NCI-H2196 treated with DMSO at 0.1 percent for 48 hours (cell line): ENCODE measurements at regions not wholly inside any gene's neighbourhood (a gene's known extent, or its start where the extent isn't known, plus 50 kb on each side); places are given as distances from the start of the nearest gene placed in this dataset.
A peak's percentile ranks its signal among the peaks of the same experiment; 100 is the strongest.
"Not testable (repeated sequence)": the region's sequence is repeated elsewhere in the genome, so short reads cannot be mapped to it uniquely, and the experiment has no call there.

Experiments
- DNase-seq: peaks from one replicate; lab custom pipeline; 2025; ENCODE audit not compliant: unreplicated experiment; lab: John Stamatoyannopoulos, UW

DNA sequence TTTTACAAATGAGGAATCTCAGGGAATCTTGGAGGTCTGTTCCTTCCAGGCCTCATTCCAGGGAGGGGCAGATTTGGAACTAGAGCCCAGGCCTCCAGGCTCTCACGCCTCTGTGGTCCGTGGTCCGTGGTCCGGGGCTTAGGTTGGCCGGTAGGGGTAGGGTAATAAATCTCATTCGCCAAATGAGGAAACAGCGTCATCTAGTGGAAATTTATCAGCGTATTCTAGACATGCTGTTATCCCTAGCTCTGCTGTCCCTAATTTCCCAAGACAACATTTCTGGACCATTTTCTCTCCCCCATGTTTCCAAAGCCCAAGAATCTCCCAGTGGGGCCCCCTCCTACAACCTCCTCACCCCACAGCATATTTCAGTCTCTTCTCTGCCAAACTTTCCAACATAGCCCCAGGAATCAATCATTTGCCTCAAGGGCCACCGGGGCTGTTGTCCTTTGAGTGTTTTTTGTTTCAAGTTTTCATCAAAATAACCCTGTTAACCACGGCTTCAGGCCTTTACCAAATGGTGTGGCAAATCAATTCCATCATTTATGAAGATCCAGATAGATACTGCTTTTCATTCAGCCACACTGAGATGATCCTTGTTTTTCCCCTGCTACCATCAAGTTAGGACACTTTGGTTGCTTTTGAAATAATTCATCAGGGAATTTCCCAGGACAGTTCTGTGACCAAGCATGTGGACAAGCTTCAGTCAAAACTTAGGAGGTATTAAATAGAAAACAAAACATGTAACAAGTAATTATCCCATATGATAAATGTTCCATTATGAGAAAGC lies 126.8 kb downstream of the ALDH8A1 start:
- peak; percentile 71 for DNase-seq

DNA sequence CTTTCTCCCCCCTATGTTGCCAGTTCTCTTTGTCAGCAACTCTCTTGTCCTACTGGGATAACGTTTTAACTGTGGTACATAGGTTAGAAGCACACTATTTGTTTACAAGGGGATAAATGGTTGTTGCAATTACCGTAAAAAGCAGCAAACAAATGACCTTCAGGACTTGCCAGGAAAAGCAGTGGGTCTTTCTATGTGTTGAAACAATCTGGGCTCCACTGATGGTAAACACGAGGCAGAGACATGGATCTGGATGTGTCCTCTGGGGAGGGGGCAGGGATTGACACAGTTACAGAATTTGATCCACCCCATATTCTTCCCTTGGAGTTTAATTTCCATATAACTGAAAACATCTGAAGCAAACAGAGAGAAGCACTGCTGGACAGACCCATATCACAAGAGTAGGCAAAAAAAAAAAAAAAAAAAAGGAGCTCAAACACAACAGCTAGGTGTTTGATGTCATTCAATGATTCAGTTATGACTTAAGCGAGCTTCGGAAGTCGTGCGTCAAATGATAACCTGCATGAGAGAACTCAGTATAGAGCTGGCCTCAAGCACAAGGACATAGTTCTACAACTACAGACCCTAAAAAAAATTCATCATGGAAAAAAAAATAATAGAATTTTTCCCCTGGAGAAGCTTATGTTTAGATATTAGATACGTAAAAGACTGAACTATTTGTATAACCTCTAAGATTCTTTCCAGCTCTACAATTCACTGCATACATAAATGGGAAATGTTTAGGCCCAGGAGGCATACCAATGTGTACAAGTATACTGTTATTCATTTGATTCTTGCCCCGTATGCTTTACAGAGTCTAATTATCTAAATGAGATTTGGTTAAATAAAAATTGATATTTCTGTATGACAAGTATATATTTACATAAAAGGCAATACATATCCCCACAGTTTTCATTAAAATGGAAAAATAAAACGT lies 127.7 kb downstream of the ALDH8A1 start:
- no peak for DNase-seq

DNA sequence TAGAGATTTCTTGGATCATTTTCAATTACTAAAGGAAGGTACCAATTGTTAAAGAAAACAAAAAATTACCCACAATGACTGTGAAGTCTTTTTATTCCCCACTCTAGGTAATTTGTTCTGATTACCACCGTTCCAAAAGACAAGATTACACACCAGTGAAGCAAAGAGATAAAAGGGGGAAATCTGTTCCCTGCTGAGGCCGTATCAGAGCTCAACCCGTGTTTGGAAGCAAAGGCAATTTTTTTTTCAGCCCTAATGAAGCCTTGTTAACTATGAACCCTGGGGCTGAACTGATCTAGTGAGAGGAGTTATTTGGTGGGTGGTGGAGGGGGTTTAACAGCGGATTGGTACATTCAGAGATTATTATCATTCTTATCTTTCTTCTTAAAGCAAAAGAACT lies 128.5 kb downstream of the ALDH8A1 start:
- DNase-seq = no peak

DNA sequence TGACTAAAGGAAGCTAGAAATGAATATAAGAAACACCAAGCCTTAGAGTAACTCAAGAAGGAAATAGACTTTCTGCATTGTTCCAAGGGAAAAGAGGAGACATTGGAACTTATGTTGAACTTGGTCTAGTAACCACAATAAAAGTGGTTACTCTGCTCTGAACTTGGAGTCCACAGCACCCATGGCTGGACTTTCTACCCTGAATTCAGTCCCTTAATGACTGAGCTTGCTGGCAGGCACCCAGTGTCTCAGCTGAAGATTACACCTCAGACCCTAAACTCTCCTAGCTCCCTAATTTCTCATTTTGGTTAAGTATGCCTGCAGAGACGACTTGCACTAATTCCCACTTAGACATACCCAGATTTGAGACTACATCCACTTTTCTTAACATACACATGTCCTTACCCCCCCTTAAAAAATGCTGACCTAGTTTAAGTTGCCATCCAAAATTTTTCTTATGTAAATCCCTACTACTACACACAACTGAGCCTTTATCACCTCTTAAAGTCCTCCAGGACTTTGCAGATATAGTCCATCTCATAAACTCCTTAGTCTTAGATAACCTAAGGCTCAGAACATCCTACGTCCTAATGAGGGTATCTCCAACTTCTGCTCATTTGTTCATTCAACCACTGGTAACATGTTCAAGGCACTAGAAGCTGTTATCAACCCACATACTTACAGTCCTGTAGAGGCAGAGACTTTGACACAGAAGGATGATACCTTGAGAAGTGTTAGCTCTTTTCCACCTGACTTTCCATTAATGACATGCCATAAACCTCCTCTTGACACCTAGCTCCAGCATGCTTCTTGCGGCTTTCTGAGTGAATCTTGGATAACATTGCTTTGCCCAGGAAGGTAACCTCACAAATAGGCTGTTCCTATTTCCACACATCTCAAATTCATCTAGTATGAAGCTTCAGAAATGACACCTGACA lies 129.8 kb downstream of the ALDH8A1 start:
- DNase-seq = no peak

DNA sequence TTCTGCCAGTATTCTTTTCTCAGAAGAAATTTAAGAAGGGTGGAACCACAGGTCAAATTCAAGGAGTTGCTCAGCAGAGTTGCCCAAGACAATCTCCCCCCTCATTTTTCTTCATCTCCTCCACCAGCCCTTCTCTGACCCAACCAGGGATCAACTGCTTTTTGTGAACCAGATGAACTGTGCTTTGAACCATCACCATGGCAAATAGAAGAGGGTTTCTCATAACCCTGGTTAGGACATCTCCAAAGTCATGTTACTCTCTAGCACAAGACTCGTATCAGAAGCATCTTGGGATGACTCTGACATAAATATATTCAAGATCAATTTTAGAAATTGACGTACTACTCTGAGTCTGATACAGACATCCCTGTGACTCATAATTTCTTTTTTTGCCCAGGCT lies 130.7 kb downstream of the ALDH8A1 start:
- DNase-seq = no peak

DNA sequence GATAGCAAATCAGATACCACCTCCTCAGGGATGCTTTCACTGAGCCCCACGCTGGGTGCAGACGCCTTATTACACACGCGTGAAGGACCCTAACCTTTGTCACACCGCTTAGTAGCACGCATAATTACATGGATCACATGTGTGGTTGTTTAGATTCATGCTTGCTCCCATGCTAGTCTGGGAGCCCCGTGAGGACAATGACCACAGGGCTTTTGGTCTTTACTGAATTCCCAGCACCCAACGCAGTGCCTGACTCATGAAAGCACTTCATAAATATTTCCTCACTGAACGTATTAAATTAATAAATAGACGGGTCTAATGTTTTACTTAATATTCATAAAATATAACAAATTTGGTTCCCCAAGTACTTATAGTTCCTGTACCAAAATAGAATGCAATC lies 132.5 kb downstream of the ALDH8A1 start:
- no peak for DNase-seq

DNA sequence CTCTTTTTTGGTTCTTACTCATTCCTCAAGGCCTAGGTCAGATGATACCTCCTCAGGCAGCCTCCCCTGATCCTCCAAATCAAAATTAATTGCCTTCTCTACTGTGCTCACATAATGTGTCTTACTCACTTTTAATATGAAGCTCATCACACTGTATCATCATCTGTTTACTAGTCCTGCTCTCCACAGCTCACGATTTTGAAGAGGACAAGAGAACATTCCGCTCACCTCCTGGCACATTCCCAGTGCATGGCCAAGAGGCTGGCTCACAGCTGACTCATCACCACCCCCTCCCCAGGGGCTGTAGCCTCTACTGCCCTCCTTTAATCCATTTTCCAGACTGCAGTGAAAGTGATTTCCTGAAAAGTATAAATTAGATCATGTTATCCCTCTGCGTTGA lies 133.1 kb downstream of the ALDH8A1 start:
- DNase-seq = no peak

DNA sequence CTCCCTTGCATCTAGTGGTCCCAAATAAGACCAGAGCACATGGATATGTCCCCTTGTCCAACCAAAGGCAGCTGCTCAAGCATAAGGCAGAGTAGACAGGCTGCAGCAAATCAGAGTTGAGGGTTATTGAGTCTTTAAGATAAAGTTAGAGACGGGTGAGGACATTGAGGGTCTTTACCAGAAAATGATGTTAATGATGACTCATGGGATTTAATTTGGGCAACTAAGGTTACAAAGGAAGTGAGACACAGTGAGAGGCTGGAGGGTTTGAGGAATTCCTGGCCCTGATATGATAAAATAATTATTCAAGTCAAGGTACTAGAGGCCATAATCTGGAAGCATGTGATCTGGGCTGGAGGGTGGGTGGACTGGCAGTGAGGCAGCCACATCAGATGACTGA lies 133.6 kb downstream of the ALDH8A1 start:
- DNase-seq = no peak

DNA sequence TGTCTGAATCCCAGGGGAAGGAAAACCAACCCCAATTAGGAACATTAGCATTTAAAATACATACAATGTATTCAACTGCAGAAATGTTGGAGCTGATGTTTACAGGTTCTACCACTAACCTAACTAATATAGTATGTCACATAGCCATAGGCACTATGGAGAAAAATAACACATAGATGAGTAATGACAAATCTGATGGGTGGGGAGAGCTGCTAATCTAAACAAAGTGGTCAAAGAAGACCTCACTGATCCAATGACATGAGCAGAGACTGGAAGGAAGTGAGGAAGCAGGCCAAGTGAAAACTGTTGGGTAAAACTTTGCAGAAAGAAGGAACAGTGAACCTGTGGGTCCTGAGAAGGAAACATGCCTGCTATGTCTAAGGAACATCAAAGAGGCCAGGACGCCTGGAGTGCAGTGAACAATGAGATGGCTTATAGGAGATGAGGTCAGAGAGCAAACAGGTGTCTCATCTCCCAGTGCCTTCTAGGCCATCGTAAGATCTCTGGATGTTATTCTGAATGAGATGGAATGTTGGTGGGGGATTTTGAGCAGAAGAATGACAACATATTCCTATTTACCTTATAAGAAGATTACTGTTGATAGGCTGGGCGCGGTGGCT lies 135.7 kb downstream of the ALDH8A1 start:
- DNase-seq = no peak

DNA sequence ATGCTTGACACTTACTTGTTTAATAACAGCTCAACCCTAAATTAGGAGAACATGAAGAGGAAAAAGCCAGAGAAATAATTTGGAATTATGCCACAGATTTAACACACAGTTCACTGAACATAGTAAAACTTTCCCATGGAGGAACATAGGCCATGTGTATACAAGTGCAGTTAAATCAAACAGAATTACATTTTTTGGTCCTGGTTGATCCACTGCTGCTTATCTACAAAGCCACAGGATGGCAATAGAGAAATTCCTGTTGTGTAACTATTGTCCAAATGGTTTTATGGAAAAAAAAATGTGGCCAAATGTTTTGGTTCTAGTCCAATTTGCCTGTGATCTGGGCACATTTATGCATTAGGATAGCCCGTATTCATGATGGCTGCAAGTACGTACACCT lies 136.8 kb downstream of the ALDH8A1 start:
- no peak for DNase-seq

DNA sequence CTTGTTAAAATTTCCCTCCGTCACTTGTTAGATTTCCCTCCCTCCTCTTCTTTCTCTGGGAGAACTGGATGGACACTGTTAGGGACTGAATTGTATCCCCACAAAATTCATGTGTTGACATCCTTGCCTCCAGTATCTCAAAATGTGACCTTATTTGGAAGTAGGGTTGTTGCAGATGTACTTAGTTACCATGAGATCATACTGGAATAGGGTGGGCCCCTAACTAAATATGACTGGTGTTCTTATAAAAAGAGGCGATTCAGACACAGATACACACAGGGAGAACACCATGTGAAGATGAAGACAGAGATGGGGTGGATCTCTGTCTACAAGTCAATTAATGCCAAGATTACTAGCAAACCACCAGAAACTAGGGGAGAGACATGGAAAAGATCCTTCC lies 139.5 kb downstream of the ALDH8A1 start:
- no peak for DNase-seq

DNA sequence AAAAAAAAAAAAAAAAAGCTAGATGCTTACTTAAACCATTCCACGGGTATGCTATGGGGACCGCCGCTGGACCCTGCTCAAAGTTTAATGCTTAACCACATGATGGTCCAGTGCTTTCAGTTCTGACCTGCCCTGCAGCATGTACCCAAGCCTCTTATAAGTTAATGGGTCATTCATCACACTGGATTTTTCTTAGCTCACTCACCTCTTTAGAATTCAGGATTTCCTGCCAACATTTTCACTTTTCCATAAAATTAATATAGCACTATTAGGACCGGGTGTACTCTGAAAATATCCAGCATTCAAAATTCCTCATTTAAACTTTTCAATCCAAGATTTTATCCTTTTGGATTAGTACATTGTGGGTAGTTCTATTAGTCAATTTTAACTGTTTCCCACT lies 140.8 kb downstream of the ALDH8A1 start:
- no peak for DNase-seq

DNA sequence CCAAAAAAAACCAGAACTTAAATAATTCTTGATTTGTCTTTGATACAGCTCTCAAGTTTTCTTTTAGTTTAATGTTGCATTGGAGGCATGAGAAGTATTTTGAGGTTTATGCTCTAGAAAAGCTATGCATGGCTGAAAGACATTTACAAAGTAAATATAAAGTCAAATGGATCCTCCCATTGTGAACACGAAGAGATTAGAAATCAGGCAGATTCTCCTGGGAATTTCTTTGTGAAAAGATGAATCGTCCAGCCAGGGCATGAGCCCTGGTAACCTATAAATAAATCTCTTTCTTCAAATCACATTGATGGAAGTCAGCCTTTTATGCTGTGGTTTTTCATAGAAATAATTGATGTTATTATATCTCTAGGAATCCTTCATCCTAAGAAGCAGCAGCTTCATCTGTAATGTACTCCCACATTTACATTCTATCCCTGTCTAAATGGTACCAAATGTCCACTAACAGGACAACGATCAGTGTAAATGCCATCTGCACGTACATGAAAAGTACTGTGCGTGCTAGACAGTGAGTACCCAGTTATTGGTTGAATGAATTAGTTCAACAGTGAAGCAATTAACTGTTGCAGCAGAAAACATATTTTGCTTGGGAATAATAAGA lies 143.6 kb downstream of the ALDH8A1 start:
- DNase-seq = no peak

DNA sequence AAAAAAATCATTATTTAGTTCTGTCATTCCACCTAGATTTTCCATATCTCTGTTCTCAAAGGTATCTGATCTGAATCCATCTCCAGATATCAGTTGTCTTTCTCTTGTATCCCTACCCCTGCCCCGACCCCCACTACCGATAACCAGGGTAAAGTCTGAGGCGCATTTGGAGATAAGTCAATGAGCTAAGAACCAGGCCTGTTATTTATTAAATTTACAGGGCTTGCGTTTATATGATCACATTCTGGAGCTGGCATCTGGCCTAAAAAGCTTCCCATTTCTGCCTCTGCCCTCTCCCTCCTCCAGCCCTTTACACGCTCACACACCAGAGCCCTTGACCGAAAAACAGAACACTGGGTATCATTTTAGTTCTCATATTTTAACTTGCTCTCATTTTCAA lies 144.7 kb downstream of the ALDH8A1 start:
- DNase-seq = no peak

DNA sequence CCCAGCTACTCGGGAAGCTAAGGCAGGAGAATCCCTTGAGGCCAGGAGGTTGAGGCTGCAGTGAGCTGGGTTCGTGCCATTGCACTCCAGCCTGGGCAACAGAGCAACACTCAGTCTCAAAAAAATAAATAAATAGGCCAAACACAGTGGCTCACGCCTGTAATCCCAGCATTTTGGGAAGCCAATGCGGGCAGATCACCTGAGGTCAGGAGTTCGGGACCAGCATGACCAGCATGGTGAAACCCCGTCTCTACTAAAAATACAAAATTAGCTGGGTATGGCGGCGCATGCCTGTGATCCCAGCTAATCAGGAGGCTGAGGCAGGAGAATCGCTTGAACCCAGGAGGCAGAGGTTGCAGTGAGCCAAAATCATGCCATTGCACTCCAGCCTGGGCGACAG lies 145.6 kb downstream of the ALDH8A1 start:
- DNase-seq = not testable (repeated sequence)

DNA sequence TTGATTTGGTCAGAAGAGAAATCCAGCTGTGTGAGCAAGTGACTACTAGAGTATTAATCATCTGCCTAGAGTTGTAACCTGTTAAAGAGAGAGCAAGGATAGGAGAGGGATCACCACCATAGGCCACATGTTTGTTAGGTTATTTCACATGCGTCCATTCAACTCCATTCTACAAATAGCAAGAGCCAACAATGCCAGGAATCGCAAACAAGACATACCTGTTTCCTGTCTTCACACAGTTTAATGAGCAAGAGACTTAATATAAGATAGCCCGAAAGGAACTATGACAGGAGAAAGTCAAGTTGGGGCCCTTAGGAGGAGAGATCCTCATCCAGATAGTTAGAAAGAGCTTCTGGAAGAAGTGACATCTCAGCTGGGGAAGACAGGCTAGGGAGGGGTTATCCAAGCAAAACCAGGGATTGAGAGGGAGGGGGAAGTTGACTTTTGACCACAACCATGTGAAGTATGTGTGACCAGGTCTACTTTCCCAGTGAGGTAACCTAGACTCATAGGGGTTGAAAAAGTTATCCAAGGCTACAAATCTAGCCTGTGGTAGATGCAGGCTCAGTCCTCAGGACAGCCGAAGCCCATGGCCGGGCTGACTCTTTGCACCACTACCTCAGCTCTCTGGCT lies 147.4 kb downstream of the ALDH8A1 start:
- no peak for DNase-seq

DNA sequence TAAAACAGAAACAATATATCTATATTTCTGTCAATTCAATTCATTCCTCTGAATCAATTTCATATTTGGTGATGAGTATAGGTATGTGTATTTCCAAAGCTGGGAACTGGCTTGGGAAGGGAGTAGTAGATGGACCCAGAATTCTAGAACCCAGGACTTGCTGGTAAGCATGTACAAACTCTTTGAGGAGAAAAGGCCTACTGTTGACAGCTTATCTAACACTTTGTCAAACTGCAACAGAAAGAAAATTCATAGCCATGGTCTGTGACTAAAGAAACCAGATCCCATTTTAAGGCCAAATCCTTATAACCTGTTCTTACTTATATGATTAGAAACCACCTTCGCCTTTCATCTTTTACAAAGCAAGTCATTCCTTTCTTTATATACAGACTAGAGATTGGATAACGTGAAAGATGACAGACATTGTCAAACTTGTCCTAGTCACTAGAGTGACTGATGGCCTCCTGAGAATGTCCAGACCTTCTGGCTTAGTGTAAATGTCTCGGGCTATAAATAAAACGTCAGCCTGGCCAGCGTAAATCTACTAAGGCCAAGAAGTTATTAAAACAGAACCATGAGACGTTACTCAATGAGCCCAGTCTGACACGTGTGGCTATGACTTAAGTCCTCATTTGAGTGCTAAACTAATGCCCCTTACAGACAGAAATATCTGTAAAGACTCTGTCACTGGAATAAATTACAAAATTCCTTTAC lies 152.3 kb downstream of the ALDH8A1 start:
- DNase-seq = no peak

DNA sequence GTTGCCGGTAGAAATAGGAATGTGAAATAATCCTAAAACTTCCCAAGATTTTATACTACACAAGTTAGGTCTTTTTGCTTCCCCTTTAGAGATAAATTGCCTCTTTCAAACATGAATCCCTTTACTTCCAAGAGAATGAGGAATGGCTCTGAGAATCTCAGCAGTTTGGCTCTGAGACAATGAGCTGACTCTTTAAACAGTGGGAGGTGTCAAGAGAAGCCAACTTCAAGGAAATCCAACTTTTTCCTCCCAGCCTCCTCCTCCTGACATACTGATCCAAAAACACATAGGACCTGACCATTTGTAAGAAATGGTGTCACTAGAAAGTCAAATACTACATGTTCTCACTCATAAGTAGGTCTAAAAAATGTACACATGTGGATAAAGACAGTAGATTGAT lies 154.2 kb downstream of the ALDH8A1 start:
- no peak for DNase-seq

DNA sequence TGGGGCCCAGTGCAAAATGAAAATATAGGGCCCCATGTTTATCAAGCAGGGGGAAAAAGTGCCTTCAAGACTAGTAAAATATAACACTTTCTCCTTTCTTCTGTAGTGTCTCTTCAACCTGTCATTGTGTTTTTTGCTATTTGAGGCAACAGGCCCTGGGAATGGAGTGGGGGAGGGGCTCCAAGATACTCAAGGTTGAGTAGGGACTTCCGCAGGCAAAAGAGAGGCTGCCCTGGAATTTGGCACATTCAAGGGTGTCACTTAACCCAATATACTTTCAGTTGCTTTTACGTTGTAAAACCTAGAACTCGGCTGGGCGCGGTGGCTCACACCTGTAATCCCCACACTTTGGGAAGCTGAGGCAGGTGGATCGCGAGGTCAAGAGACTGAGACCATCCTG lies 154.9 kb downstream of the ALDH8A1 start:
- DNase-seq = no peak
